ENCODE measurements at regions not wholly inside any gene's neighbourhood (a gene's known extent, or its start where the extent isn't known, plus 50 kb on each side); places are given as distances from the start of the nearest gene placed in this dataset.

GRCh38 chr20:52457826-52458225 is 266.2 kb upstream of the ZFP64 start:
- no peaks in the 10 kb centered on the region for H3K79me2 ChIP-seq (replicated peaks; ENCODE audit: insufficient read depth, low read length)
- H4K20me1 ChIP-seq (ENCODE audit: insufficient read depth), result no peaks in the 10 kb centered on the region
- no peak overlapping the region for H2AFZ ChIP-seq (ENCODE audit: low read depth, low read length)
- TF ChIP-seq POLR2AphosphoS5 (IDR thresholded peaks at IDR 0.05), result no peak
- TF ChIP-seq MXI1 (conservative IDR thresholded peaks at IDR 0.05; ENCODE audit: poor library complexity, severe bottlenecking), result no peak
- TF ChIP-seq CTCF (IDR thresholded peaks at IDR 0.05; ENCODE audit: poor library complexity, severe bottlenecking), result no peak
- no peak for TF ChIP-seq EZH2 (IDR thresholded peaks at IDR 0.05; ENCODE audit: borderline replicate concordance, insufficient read depth, low read length, poor library complexity, severe bottlenecking)
- TF ChIP-seq RAD21 (conservative IDR thresholded peaks at IDR 0.05), result no peak
- TF ChIP-seq EP300 (conservative IDR thresholded peaks at IDR 0.05; ENCODE audit: poor library complexity, severe bottlenecking), result no peak
- TF ChIP-seq TAF1 (IDR thresholded peaks at IDR 0.05; ENCODE audit: low read depth), result no peak
- no peak for TF ChIP-seq SMC3 (conservative IDR thresholded peaks at IDR 0.05; ENCODE audit: poor library complexity)
- no peak for TF ChIP-seq REST (IDR thresholded peaks at IDR 0.05; ENCODE audit: borderline replicate concordance)
- H3K9me2 ChIP-seq (ENCODE audit: insufficient read depth, low read length), result no peaks in the 10 kb centered on the region
- no peak overlapping the region for H3K4me3 ChIP-seq (ENCODE audit: low read length)
- H3K4me2 ChIP-seq (ENCODE audit: low read length), result no peak overlapping the region
- no peak overlapping the region for H3K9ac ChIP-seq (ENCODE audit: low read length)
- no peak overlapping the region for H3K27ac ChIP-seq (ENCODE audit: low read length)
- H3F3A ChIP-seq (ENCODE audit: insufficient read depth, low read length, poor library complexity, severe bottlenecking), result no peaks in the 10 kb centered on the region
- no peaks in the 10 kb centered on the region for H3K36me3 ChIP-seq (ENCODE audit: insufficient read depth, low read length)
- H3K27me3 ChIP-seq (ENCODE audit: insufficient read depth, low read depth, low read length), result no peaks in the 10 kb centered on the region
- no peaks in the 10 kb centered on the region for H3K9me3 ChIP-seq (ENCODE audit: low read length)

GRCh38 chr20:52454660-52455059 is 263.1 kb upstream of the ZFP64 start:
- H3K27ac ChIP-seq (ENCODE audit: low read length), result no peak overlapping the region
- H4K20me1 ChIP-seq (ENCODE audit: insufficient read depth), result no peaks in the 10 kb centered on the region
- no peaks in the 10 kb centered on the region for H3K36me3 ChIP-seq (ENCODE audit: insufficient read depth, low read length)
- no peaks in the 10 kb centered on the region for H3K79me2 ChIP-seq (replicated peaks; ENCODE audit: insufficient read depth, low read length)
- H3K9me2 ChIP-seq (ENCODE audit: insufficient read depth, low read length), result no peaks in the 10 kb centered on the region
- no peak overlapping the region for H3K4me3 ChIP-seq (ENCODE audit: low read length)
- TF ChIP-seq TAF1 (IDR thresholded peaks at IDR 0.05; ENCODE audit: low read depth) (no peak), SMC3 (conservative IDR thresholded peaks at IDR 0.05; ENCODE audit: poor library complexity) (no peak), MXI1 (conservative IDR thresholded peaks at IDR 0.05; ENCODE audit: poor library complexity, severe bottlenecking) (no peak), RAD21 (conservative IDR thresholded peaks at IDR 0.05) (no peak), EP300 (conservative IDR thresholded peaks at IDR 0.05; ENCODE audit: poor library complexity, severe bottlenecking) (no peak), POLR2AphosphoS5 (IDR thresholded peaks at IDR 0.05) (no peak), CTCF (IDR thresholded peaks at IDR 0.05; ENCODE audit: poor library complexity, severe bottlenecking) (no peak), EZH2 (IDR thresholded peaks at IDR 0.05; ENCODE audit: borderline replicate concordance, insufficient read depth, low read length, poor library complexity, severe bottlenecking) (no peak), REST (IDR thresholded peaks at IDR 0.05; ENCODE audit: borderline replicate concordance) (no peak)
- H3K4me2 ChIP-seq (ENCODE audit: low read length), result no peak overlapping the region
- H3K9me3 ChIP-seq (ENCODE audit: low read length), result no peaks in the 10 kb centered on the region
- no peaks in the 10 kb centered on the region for H3K27me3 ChIP-seq (ENCODE audit: insufficient read depth, low read depth, low read length)
- no peaks in the 10 kb centered on the region for H3F3A ChIP-seq (ENCODE audit: insufficient read depth, low read length, poor library complexity, severe bottlenecking)
- no peak overlapping the region for H3K9ac ChIP-seq (ENCODE audit: low read length)
- H2AFZ ChIP-seq (ENCODE audit: low read depth, low read length), result no peak overlapping the region
